A549 (cell line): ENCODE measurements at regions not wholly inside any gene's neighbourhood (a gene's known extent, or its start where the extent isn't known, plus 50 kb on each side); places are given as distances from the start of the nearest gene placed in this dataset.

Experiments used
- ATAC-seq, 2 experiments: fragments of 200-7000 bp in 1 of 2; fragments of >200 bp in 1 of 2; cut with Nextera tagmentation in 1 of 2; cut with Tn5 transposase in 1 of 2; 3 replicates each; pipeline versions ENCODE4 v1.8.0 to v1.9.1; 2018 to 2020; ENCODE audit warnings: mild to moderate bottlenecking in 1 of 2, moderate library complexity in 1 of 2
- CTCF ChIA-PET: fragments of 300-600 bp; sonication (Branson Sonifier 250); formaldehyde crosslinking; extraction: SDS; loops from one replicate; lab custom pipeline; 2021; ENCODE audit warnings: antibody characterized with exemption, inconsistent platforms; lab: Yijun Ruan, JAX
- POLR2A ChIA-PET: fragments of 350-600 bp; formaldehyde crosslinking; extraction: SDS; loops from one replicate; lab custom pipeline; 2021; ENCODE audit warnings: antibody characterized with exemption, inconsistent platforms; lab: Yijun Ruan, JAX
- DNase-seq, 2 experiments: peaks; one replicate each; pipeline versions ENCODE4 v3.0.0 to v3.0.0-alpha.2; 2011 to 2016; ENCODE audit warnings: low read depth in 1 of 2, low spot score in 1 of 2
- FAIRE-seq: peaks from 2 replicates; lab custom pipeline; 2011; peaks lifted over from hg19 to GRCh38; lab: Jason Lieb, UNC
- H3K27ac ChIP-seq, 2 experiments: fragments of >200 bp; sonication (Bioruptor Twin); formaldehyde crosslinking; 3 replicates each; pipeline ENCODE4 v1.5.1; 2016 to 2017
- H3K4me1 ChIP-seq: fragments of >200 bp; sonication (Bioruptor Twin); formaldehyde crosslinking; 3 replicates; pipeline ENCODE4 v1.6.1; 2016
- H3K4me2 ChIP-seq: fragments of >200 bp; sonication (Bioruptor Twin); formaldehyde crosslinking; 3 replicates; pipeline ENCODE4 v1.6.1; 2016
- H3K4me3 ChIP-seq: fragments of >200 bp; sonication (Bioruptor Twin); formaldehyde crosslinking; 3 replicates; pipeline ENCODE4 v1.5.1; 2016
- H3K9me3 ChIP-seq: fragments of >200 bp; sonication (Bioruptor Twin); formaldehyde crosslinking; 3 replicates; pipeline ENCODE4 v1.6.1; 2016
- CBX8 ChIP-seq: fragments of 200-600 bp; sonication (generic); IDR thresholded peaks from 2 replicates; pipeline ENCODE4 v1.6.1; 2016
- CEBPB ChIP-seq, 2 experiments: fragments of >200 bp in 1 of 2; sonication (Bioruptor Twin) in 1 of 2; formaldehyde crosslinking in 1 of 2; IDR thresholded peaks; 2 replicates each; pipeline ENCODE4 v1.6.1; 2012 to 2016
- CHD2 ChIP-seq: fragments of 150-350 bp; IDR thresholded peaks from 2 replicates; pipeline ENCODE4 v1.6.1; 2014; ENCODE audit warnings: low read length; ENCODE audit not compliant: partially characterized antibody
- EHMT2 ChIP-seq: fragments of 200-600 bp; sonication (generic); IDR thresholded peaks from 2 replicates; pipeline ENCODE4 v1.6.1; 2016; ENCODE audit warnings: antibody characterized with exemption, low read depth, mild to moderate bottlenecking, moderate library complexity
- FOXS1 ChIP-seq: fragments of 250-450 bp; sonication (Bioruptor Pico); IDR thresholded peaks from 2 replicates; pipeline ENCODE4 v1.5.0; 2020; ENCODE audit warnings: mild to moderate bottlenecking, moderate library complexity
- HEYL ChIP-seq: fragments of 250-450 bp; sonication (Bioruptor Pico); IDR thresholded peaks from 2 replicates; pipeline ENCODE4 v1.8.0; 2021; ENCODE audit warnings: mild to moderate bottlenecking, moderate library complexity
- HOXB5 ChIP-seq: fragments of 250-450 bp; sonication (Bioruptor Pico); IDR thresholded peaks from 2 replicates; pipeline ENCODE4 v1.5.0; 2020; ENCODE audit warnings: mild to moderate bottlenecking, moderate library complexity
- KDM5A ChIP-seq: fragments of 200-600 bp; sonication (generic); IDR thresholded peaks from 2 replicates; pipeline ENCODE4 v1.6.1; 2016; ENCODE audit warnings: antibody characterized with exemption, mild to moderate bottlenecking
- MYC ChIP-seq: IDR thresholded peaks from 2 replicates; pipeline ENCODE4 v1.6.1; 2012; ENCODE audit warnings: mild to moderate bottlenecking, inconsistent platforms, low read length, improper control_type of control experiment, borderline replicate concordance
- NR3C1 ChIP-seq: fragments of >200 bp; sonication (Bioruptor Twin); formaldehyde crosslinking; IDR thresholded peaks from 3 replicates; pipeline ENCODE4 v1.6.1; 2017
- PHF8 ChIP-seq: fragments of 200-600 bp; sonication (generic); IDR thresholded peaks from 2 replicates; pipeline ENCODE4 v1.6.1; 2016; ENCODE audit warnings: low read depth, mild to moderate bottlenecking, antibody characterized with exemption, moderate library complexity, borderline replicate concordance
- POLR2AphosphoS2 ChIP-seq: conservative IDR thresholded peaks from 2 replicates; pipeline ENCODE4 v1.6.1; 2012; ENCODE audit warnings: low read length, improper control_type of control experiment, inconsistent platforms
- RNF2 ChIP-seq: fragments of 200-600 bp; sonication (generic); IDR thresholded peaks from 2 replicates; pipeline ENCODE4 v1.6.1; 2016; ENCODE audit warnings: low read depth, mild to moderate bottlenecking, antibody characterized with exemption, moderate library complexity, borderline replicate concordance
- ZFP36 ChIP-seq: fragments of 450-650 bp; IDR thresholded peaks from 2 replicates; pipeline ENCODE4 v1.6.1; 2014; ENCODE audit warnings: borderline replicate concordance; ENCODE audit not compliant: partially characterized antibody
- WGBS: methylation state at CpG from one replicate; pipeline ENCODE4 v1.1.6; 2017; ENCODE audit errors: missing lambda C conversion rate; 5-methylcytosine and 5-hydroxymethylcytosine counted together
- TF ChIP-seq, protein P1 (sequence below): fragments of >200 bp; sonication (Bioruptor Twin); formaldehyde crosslinking; IDR thresholded peaks from 3 replicates; pipeline ENCODE4 v1.6.1; 2016
- TF ChIP-seq, protein P2 (sequence below): fragments of 450-650 bp; IDR thresholded peaks from 2 replicates; pipeline ENCODE4 v1.6.1; 2014; ENCODE audit warnings: antibody characterized with exemption
- TF ChIP-seq, protein P3 (sequence below): fragments of 200-600 bp; sonication (generic); IDR thresholded peaks from 2 replicates; pipeline ENCODE4 v1.6.1; 2016; ENCODE audit warnings: antibody characterized with exemption, mild to moderate bottlenecking, moderate library complexity
- TF ChIP-seq, protein P4 (sequence below): IDR thresholded peaks from 2 replicates; pipeline ENCODE4 v1.6.1; 2012
- TF ChIP-seq, protein P5 (sequence below): IDR thresholded peaks from 2 replicates; pipeline ENCODE4 v1.6.1; 2012
- TF ChIP-seq, protein P6 (sequence below): fragments of 250-450 bp; sonication (Bioruptor Pico); IDR thresholded peaks from 2 replicates; pipeline ENCODE4 v1.5.0; 2021; ENCODE audit warnings: mild to moderate bottlenecking, moderate library complexity, borderline replicate concordance

DNA sequence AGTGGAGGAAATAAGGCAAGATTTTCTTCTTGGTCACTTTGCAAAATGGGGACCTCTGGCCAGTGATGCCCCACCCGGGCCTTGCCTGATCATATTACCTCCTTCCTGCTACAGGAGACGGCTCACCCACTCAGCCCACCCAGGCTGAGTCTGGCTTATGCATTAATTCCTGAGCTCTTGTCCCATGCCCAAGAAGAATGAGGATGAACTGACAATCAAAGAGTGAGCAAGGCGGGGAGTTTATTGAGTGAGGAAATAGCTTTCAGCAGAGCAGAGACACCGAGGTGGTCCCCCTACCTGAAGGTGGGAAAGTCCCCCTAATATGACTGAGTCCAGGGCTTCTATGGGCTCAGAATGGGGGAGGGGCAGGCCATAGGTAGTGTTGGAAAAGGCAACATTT is 107.5 kb downstream of the EOMES start:
- ATAC-seq (no peak), DNase-seq (no peak), FAIRE-seq (no peak)
- no peak overlapping the region for H3K27ac ChIP-seq
- peaks cover 12% of the 10 kb centered on the region for H3K4me1 ChIP-seq
- H3K4me3 ChIP-seq = no peak overlapping the region
- H3K9me3 ChIP-seq = peaks cover 14% of the 10 kb centered on the region
- no peak overlapping the region for H3K4me2 ChIP-seq
- CTCF ChIA-PET = no interaction called here
- WGBS = 66% methylated on average over 4 of the region's 4 CpGs
- TF ChIP-seq FOXS1 (no peak), POLR2AphosphoS2 (no peak), CHD2 (no peak), RNF2 (no peak), PHF8 (no peak), HOXB5 (CRISPR knock-in tag) (no peak), CBX8 (no peak), MYC (no peak), HEYL (no peak), EHMT2 (no peak), KDM5A (no peak), CEBPB (IDR thresholded peaks at IDR 0.05) (no peak), NR3C1 (no peak), ZFP36 (no peak)
- TF ChIP-seq, protein P1, sequence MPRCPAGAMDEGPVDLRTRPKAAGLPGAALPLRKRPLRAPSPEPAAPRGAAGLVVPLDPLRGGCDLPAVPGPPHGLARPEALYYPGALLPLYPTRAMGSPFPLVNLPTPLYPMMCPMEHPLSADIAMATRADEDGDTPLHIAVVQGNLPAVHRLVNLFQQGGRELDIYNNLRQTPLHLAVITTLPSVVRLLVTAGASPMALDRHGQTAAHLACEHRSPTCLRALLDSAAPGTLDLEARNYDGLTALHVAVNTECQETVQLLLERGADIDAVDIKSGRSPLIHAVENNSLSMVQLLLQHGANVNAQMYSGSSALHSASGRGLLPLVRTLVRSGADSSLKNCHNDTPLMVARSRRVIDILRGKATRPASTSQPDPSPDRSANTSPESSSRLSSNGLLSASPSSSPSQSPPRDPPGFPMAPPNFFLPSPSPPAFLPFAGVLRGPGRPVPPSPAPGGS = no peak
- TF ChIP-seq, protein P2, sequence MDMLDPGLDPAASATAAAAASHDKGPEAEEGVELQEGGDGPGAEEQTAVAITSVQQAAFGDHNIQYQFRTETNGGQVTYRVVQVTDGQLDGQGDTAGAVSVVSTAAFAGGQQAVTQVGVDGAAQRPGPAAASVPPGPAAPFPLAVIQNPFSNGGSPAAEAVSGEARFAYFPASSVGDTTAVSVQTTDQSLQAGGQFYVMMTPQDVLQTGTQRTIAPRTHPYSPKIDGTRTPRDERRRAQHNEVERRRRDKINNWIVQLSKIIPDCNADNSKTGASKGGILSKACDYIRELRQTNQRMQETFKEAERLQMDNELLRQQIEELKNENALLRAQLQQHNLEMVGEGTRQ = no peak
- TF ChIP-seq, protein P3, sequence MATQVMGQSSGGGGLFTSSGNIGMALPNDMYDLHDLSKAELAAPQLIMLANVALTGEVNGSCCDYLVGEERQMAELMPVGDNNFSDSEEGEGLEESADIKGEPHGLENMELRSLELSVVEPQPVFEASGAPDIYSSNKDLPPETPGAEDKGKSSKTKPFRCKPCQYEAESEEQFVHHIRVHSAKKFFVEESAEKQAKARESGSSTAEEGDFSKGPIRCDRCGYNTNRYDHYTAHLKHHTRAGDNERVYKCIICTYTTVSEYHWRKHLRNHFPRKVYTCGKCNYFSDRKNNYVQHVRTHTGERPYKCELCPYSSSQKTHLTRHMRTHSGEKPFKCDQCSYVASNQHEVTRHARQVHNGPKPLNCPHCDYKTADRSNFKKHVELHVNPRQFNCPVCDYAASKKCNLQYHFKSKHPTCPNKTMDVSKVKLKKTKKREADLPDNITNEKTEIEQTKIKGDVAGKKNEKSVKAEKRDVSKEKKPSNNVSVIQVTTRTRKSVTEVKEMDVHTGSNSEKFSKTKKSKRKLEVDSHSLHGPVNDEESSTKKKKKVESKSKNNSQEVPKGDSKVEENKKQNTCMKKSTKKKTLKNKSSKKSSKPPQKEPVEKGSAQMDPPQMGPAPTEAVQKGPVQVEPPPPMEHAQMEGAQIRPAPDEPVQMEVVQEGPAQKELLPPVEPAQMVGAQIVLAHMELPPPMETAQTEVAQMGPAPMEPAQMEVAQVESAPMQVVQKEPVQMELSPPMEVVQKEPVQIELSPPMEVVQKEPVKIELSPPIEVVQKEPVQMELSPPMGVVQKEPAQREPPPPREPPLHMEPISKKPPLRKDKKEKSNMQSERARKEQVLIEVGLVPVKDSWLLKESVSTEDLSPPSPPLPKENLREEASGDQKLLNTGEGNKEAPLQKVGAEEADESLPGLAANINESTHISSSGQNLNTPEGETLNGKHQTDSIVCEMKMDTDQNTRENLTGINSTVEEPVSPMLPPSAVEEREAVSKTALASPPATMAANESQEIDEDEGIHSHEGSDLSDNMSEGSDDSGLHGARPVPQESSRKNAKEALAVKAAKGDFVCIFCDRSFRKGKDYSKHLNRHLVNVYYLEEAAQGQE = no peak
- TF ChIP-seq, protein P4, sequence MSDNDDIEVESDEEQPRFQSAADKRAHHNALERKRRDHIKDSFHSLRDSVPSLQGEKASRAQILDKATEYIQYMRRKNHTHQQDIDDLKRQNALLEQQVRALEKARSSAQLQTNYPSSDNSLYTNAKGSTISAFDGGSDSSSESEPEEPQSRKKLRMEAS = no peak
- TF ChIP-seq, protein P5, sequence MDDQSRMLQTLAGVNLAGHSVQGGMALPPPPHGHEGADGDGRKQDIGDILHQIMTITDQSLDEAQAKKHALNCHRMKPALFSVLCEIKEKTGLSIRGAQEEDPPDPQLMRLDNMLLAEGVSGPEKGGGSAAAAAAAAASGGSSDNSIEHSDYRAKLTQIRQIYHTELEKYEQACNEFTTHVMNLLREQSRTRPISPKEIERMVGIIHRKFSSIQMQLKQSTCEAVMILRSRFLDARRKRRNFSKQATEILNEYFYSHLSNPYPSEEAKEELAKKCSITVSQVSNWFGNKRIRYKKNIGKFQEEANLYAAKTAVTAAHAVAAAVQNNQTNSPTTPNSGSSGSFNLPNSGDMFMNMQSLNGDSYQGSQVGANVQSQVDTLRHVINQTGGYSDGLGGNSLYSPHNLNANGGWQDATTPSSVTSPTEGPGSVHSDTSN = no peak
- TF ChIP-seq, protein P6, sequence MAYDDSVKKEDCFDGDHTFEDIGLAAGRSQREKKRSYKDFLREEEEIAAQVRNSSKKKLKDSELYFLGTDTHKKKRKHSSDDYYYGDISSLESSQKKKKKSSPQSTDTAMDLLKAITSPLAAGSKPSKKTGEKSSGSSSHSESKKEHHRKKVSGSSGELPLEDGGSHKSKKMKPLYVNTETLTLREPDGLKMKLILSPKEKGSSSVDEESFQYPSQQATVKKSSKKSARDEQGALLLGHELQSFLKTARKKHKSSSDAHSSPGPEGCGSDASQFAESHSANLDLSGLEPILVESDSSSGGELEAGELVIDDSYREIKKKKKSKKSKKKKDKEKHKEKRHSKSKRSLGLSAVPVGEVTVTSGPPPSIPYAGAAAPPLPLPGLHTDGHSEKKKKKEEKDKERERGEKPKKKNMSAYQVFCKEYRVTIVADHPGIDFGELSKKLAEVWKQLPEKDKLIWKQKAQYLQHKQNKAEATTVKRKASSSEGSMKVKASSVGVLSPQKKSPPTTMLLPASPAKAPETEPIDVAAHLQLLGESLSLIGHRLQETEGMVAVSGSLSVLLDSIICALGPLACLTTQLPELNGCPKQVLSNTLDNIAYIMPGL (CRISPR knock-in tag) = no peak
- POLR2A ChIA-PET = no interaction called here
